HG03135 (cell line): ENCODE measurements at regions not wholly inside any gene's neighbourhood (a gene's known extent, or its start where the extent isn't known, plus 50 kb on each side); places are given as distances from the start of the nearest gene placed in this dataset.

ENCODE experiments used
- ATAC-seq: cut with Tn5 transposase; IDR thresholded peaks from one replicate; pipeline ENCODE4 v1.9.1; 2021; ENCODE audit warnings: mild to moderate bottlenecking, moderate library complexity; ENCODE audit not compliant: unreplicated experiment

GRCh38 chr2:151197184-151198108, 64.2 kb downstream of the RBM43 start:
- no peak for ATAC-seq

DNA sequence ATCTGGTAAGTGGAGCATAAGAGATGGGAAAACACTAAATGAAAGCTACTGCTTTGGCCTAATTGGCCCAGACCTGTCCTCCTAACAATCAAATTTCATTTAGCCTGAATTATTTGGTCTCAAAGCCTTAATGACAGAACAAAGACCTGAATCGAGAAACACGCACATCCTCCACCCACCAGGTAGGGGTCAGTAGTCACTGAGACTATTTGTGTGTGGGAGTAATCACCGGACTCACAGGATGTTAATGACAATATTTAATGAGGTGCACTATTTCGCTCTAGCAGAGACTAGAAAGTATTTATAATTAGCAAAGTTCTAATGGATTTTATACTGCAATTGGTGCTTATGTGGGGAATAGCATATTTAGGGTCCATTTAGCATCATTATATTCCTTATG, 68.1 kb downstream of the RBM43 start:
- no peak for ATAC-seq

DNA sequence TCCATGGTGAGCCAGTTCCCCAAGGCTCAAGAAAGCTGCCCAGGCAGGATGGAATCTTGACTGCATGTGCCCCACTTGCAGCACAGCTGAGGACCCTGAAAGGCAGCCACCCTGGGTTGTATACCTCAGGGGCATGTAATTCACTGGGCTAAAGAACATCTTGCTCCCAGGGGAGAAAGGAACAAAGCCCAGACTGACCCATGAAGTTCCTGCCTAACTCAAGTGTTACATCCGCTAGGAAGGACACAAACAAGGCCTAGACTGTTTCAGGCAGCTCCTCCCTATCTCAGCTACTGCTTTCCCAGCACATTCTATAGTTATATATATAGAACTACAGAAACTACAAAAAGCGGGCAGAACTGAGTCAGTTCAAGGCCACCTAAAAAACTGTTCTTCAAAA, 69.0 kb downstream of the RBM43 start:
- ATAC-seq = no peak

- ATAC-seq = no peak
Observed at GRCh38 chr2:151191001-151191400, 70.7 kb downstream of the RBM43 start.

DNA sequence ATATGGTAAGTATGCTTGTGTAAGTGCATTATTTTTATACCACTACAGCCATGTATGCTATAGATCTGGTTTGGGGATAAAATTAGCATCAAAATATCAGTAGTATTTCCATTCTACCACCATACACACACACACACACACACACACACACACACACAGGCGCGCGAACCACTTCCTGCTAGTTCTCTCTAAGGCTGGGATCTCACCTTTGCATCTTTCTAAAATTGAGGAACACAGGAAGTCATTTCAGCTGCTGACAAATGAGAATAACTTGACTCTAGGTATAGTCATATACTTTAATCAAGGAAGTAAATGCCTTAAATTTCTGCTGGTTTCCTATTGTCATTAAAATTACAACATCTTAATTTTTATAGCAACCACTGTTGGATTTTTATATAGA, 72.5 kb downstream of the RBM43 start:
- ATAC-seq = no peak

DNA sequence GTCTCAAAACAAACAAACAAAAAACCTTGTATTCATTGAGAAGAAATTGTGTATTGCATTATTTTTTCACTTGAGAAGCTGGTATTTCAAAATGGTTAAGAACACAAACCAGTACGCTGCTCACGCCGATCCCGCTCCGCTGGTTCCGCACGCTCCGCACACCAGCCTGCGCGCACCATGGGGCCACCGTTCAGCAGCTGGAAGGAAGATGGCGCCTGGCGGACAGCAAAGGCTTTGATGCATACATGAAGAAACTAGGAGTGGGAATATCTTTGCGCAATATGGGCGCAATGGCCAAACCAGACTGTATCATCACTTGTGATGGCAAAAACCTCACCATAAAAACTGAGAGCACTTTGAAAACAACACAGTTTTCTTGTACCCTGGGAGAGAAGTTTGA, 75.7 kb downstream of the RBM43 start:
- no peak for ATAC-seq

GRCh38 chr2:151182899-151183809, 78.5 kb downstream of the RBM43 start:
- ATAC-seq = no peak

GRCh38 chr2:151182396-151182795, 79.3 kb downstream of the RBM43 start:
- ATAC-seq = no peak

DNA sequence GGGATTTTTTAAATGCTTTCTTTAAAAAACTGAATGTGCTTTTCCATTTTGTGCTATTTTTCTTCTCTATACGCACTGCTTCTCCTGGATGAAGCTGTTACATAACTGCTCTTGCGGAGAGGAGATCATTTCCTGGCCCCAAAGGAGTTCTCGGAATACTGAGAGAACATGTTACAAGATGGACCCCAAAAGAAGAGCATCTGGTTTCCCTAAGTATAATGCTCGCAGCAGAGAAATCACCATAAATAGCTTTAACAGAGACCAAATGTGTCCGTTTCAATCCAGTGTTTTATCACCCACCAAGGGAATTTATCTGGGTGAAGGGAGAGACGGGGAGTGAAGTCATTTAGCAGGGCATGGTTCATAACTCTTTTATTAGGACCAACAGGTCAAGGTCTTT, 80.1 kb downstream of the RBM43 start:
- no peak for ATAC-seq

DNA sequence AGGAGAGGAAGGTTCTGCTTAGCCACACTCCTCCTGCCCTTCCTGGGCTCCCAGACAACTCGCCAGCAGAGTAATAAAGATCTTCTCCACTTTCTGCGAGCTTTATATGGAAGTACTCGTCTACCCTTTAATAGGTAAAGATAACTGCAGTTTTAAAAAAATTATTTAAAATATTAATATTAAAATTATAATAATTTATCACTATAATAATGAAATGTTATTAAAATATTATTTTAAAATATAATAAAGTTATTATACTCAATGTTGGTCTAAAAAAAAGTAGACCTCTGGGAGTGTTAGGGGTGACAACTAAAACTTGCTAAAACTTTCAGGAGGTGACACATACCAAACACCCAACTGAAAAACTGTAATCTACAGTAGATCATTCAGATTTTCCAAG, 81.5 kb downstream of the RBM43 start:
- no peak for ATAC-seq

DNA sequence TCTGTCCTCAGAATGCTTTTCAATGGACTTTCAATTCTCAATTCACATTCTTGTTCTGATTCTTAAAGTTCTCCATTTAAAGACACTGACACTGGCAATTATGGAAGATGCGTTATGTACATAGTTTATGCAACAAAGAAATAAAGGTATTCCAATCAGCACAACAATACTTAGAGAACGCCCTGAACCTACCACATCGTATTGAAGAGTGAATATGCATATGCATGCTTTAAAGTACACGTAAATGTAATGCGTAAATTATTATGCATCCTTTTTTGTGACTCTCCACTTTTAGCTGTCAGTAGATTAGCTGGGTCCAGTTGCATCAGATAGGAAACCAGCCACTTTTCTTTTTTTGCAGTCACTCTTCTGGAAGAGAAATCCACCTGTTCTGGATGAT, 83.5 kb downstream of the RBM43 start:
- ATAC-seq = no peak

- ATAC-seq = no peak
Observed at GRCh38 chr2:151177756-151178155, 83.9 kb downstream of the RBM43 start.

GRCh38 chr2:151176661-151177060, 85.0 kb downstream of the RBM43 start:
- ATAC-seq = no peak

- no peak for ATAC-seq
Observed at GRCh38 chr2:151175864-151176263, 85.8 kb downstream of the RBM43 start.

DNA sequence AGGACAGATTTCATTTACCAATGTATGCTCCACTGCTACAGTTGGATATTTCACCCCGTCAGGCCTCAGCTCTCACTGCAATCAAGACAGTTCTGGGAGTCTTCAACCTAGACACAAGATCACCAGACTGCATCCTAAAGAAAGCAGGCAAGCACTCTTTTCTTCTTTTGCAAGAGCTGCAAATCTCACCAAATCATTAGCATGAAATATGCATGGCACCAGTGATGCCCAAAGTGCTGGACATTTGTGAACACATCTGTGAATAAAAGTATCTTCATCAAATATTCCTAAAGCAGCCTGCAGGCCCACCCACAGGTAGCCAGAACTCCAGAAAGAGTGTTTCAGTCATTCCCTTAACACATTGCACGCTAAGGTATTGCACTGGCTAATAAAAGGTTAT, 87.5 kb downstream of the RBM43 start:
- ATAC-seq = no peak

- no peak for ATAC-seq
Observed at GRCh38 chr2:151171186-151171585, 90.5 kb downstream of the RBM43 start.

DNA sequence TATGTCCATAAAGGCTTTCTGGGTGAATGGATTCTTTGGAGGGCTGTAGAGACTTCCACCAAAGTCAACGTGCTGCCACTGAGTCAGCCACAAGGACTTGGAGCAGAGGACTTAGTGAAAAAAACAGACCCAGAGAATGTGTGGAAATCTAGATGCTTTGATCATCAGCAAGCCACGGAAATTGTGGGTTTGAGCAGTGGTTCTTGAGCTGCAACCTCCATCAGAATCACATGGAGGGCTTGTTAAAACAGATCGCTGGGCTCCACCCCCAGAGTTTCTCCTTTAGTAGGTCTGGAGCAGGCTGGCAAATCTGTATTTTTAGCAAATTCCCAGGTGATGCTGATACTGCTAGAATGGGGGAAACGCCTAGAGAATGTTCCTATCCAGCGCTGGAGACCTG, 95.3 kb downstream of the RBM43 start:
- no peak for ATAC-seq

DNA sequence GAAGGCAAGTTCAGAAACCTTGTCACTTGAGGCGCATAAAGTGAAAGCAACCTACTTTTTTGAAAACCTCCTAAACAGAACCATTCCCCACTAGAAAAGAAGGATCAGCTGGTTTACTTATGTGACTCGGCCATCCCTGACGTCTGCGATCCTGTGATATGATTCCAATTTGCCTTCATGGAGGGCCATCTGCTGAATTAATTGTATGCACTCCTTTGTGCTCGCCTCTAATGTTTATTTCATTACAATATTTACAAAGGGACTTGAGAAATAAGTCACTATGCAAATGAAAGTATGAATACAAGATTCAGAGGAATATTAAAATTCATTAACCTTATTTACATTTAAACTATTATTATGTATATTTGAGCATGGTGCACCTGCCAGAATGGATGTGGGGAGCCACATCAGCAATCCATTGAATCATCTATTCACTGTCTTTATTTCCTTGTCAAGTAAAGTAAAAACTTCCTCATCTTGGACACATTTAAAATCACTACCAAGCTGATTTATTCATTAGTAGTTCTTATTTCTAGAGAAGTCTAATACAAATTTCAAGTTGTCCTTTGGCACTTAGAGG, 96.5 kb downstream of the RBM43 start:
- no peak for ATAC-seq

DNA sequence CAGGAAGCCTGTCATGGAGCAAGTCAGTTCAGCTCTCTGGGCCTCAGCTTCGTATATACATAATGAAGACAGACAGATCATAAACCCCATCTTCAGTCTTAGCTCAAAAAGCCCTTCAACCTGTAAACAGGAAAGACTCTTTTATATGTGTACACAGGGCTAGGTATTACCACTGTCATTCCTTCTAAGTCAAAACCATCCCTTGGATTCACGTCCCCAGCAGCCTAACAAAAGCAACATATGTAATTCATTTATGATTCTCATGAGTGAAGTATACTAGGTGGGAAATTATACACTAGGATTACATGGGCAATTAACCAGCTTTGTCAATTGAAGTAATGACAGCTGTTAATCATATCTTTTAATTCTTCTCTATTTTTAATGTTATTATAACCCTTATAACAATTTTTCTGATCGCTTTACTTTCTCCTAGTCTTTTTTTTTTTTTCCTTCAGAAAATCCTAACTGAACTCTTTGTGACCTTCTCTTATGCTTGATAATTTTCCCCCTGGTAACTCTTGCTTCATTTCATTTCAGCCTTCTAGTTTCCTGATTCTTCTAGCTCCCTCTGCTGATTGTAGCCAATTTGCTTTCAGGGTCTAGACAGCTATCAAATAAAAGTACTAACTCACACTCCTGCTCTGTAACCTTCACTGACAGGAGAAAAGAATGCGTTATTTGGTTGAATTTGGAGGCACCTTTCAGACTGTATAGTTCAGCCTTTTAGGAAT, 99.7 kb downstream of the RBM43 start:
- no peak for ATAC-seq

DNA sequence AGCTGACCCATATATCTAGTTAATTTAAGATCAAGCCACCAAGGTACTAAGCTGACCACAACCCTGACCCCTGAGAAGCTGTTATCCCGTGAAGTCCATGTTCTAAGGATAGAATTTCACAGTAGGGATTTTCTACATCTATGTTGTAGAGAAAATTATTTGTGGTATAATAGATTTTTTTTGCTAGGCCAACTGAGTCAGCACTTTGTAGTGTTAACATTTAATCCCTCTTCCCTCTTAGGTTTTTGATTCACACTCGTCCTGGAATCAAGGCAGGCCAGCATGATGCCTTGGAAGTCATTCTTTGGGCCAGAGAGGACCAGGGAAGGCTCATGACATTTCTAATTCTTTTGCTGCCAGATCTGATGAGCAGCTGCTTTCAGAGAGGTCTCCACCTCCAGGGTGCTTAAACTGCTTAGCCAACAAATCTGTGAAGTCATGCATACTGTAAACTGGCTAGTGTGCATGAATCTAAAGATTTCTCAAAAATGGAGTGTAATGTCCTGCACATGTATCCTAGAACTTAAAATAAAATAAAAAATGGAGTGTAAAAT, 102.5 kb downstream of the RBM43 start:
- ATAC-seq = no peak
